ENCODE measurements at regions not wholly inside any gene's neighbourhood (a gene's known extent, or its start where the extent isn't known, plus 50 kb on each side); places are given as distances from the start of the nearest gene placed in this dataset.
A peak's percentile ranks its signal among the peaks of the same experiment; 100 is the strongest.

- DNase-seq (ENCODE audit: low spot score), result no peak
Observed at GRCh38 chr2:226274143-226274542, 525.5 kb downstream of the IRS1 start.

- DNase-seq (ENCODE audit: low spot score), result no peak
Observed at GRCh38 chr2:226273440-226273839, 526.2 kb downstream of the IRS1 start.

GRCh38 chr2:226272435-226272834, 527.2 kb downstream of the IRS1 start:
- no peak for DNase-seq (ENCODE audit: low spot score)

GRCh38 chr2:226270285-226271058, 529.1 kb downstream of the IRS1 start:
- DNase-seq (ENCODE audit: low spot score), result no peak

GRCh38 chr2:226267516-226268289, 531.9 kb downstream of the IRS1 start:
- DNase-seq (ENCODE audit: low spot score), result no peak

- no peak for DNase-seq (ENCODE audit: low spot score)
Observed at GRCh38 chr2:226256709-226257376, 542.8 kb downstream of the IRS1 start.

- peak; percentile 27 for DNase-seq (ENCODE audit: low spot score)
Observed at GRCh38 chr2:226256237-226256636, 543.4 kb downstream of the IRS1 start.

GRCh38 chr2:226251661-226252060, 548.0 kb downstream of the IRS1 start:
- DNase-seq (ENCODE audit: low spot score), result no peak

GRCh38 chr2:226247289-226248275, 552.0 kb downstream of the IRS1 start:
- no peak for DNase-seq (ENCODE audit: low spot score)

GRCh38 chr2:226234187-226234586, 565.4 kb downstream of the IRS1 start:
- no peak for DNase-seq (ENCODE audit: low spot score)

GRCh38 chr2:226233388-226233787, 566.2 kb downstream of the IRS1 start:
- no peak for DNase-seq (ENCODE audit: low spot score)

- DNase-seq (ENCODE audit: low spot score), result no peak
Observed at GRCh38 chr2:226228080-226228479, 571.5 kb downstream of the IRS1 start.

GRCh38 chr2:226227341-226227740, 572.3 kb downstream of the IRS1 start:
- no peak for DNase-seq (ENCODE audit: low spot score)

- no peak for DNase-seq (ENCODE audit: low spot score)
Observed at GRCh38 chr2:226223704-226224103, 575.9 kb downstream of the IRS1 start.

- no peak for DNase-seq (ENCODE audit: low spot score)
Observed at GRCh38 chr2:226220511-226220910, 579.1 kb downstream of the IRS1 start.

GRCh38 chr2:226217191-226217590, 582.4 kb downstream of the IRS1 start:
- no peak for DNase-seq (ENCODE audit: low spot score)

GRCh38 chr2:226216575-226216974, 583.0 kb downstream of the IRS1 start:
- DNase-seq (ENCODE audit: low spot score), result no peak

GRCh38 chr2:226215902-226216503, 583.6 kb downstream of the IRS1 start:
- DNase-seq (ENCODE audit: low spot score), result peak; percentile 12

- DNase-seq (ENCODE audit: low spot score), result peak; percentile 40
Observed at GRCh38 chr2:226213717-226214116, 585.9 kb downstream of the IRS1 start.

- DNase-seq (ENCODE audit: low spot score), result peak; percentile 12
Observed at GRCh38 chr2:226211439-226211838, 588.2 kb downstream of the IRS1 start.

GRCh38 chr2:226208726-226209125, 590.9 kb downstream of the IRS1 start:
- no peak for DNase-seq (ENCODE audit: low spot score)

All from AG08395 (cell line).